HG03565 (cell line): ENCODE measurements at regions not wholly inside any gene's neighbourhood (a gene's known extent, or its start where the extent isn't known, plus 50 kb on each side); places are given as distances from the start of the nearest gene placed in this dataset.

Experiments
- ATAC-seq: cut with Tn5 transposase; IDR thresholded peaks from one replicate; pipeline ENCODE4 v1.9.1; 2021; ENCODE audit warnings: mild to moderate bottlenecking, moderate library complexity; ENCODE audit not compliant: unreplicated experiment

GRCh38 chr3:56985878-56986277 lies 74.6 kb upstream of the SPATA12 start:
- ATAC-seq, result no peak

GRCh38 chr3:56985460-56985859 lies 75.0 kb upstream of the SPATA12 start:
- ATAC-seq, result no peak

GRCh38 chr3:56983427-56983826 lies 77.0 kb upstream of the SPATA12 start:
- no peak for ATAC-seq

DNA sequence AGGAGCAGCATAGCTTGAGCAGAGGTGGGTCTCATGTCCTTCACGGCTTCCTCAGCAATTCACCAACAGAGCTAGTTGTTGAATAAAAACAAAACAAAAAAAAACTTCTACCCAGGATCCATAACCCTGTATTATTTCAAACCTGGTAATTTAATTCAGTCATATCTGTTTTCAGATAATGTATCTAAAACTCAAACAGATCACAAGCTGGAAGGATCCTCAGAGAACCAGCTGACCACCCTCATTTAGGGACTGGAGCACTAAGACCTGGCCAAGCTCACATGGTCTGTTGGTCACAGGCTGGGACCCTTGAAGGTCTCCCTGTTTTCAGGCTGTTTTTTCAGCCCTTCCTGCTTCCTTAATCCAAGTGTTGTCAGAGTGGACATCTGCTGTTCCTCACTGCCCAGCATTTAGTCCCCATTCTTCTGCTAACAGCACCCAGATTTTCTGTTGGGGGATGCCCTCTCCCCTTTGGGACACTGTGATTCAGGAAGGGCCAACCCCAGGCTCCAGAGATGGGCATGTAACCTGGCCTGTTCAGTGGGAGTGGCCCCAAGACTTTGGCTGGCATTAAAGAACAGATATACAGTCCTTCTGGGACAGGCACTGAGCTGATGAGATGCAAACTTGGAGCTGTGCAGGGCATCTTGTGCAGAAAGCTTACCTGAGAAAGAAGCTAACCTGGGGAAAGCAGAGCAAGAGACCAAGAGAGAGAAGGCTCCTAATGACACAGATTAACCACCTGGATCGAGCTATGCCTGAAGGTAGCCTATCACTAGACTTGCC lies 78.8 kb upstream of the SPATA12 start:
- no peak for ATAC-seq

GRCh38 chr3:56980798-56981390 lies 79.6 kb upstream of the SPATA12 start:
- ATAC-seq, result no peak

- no peak for ATAC-seq
These were observed 80.2 kb upstream of the SPATA12 start for GRCh38 chr3:56980243-56980642.

GRCh38 chr3:56979791-56980190 lies 80.7 kb upstream of the SPATA12 start:
- ATAC-seq, result no peak

GRCh38 chr3:56977561-56977889 lies 82.9 kb upstream of the SPATA12 start:
- no peak for ATAC-seq

DNA sequence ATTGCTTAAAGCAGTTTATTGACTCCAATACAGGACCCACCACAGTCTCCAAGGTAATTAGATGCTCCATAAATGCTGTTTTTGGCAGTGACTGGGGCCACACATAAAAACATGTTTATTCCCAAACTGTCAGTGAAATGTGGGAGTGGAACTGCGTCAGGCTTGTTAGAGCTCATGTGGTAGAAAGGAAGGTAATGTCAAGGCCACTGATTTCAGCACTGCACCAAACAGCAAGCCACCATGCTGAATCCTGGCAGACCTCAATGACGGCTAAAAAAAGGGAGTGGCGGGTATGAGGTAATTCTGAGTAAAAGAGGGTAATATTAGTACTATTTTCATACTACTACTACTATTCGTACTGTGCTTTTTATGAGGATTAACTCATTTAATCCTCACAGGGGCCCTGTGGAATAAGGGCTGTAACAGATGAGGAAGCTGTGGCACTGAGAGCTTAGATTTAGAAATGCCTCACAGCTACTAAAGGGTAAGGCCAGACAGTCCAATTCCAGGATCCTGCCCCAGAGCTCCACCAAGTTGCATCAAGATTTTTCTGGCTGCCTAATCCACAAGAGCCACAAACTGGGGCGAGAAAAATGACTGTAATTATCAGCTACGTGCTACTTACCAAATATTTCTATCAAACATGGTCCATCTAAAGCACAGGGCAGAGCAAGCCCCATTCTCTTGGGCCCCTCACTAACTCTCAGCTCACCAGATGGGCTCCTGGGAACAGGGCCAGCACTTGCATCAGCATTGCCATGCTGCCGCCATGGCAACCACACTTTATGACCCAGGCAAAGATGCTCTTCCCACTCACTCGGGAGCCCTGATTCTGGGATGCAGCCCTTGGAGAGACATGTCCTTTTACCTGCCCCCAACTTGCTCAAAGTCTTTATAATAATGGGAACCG lies 83.6 kb upstream of the SPATA12 start:
- ATAC-seq, result no peak

DNA sequence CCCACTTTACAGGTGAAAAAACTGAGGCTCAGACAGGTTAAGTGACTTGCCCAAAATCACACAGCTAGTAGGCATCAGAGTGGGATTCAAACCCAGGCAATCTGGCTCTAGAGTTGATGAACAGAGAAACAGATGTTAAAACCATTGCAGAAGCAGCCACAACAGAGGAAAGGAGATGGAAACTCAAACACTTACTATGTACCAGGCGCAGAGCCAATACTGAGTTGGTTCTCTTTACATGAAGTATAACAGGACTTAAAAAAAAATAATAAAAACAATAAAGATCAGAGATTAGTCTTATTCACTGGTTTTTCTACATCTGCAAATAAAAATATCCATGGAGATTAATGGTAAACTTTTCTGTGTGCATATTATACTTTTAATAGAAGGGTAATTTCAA lies 84.9 kb upstream of the SPATA12 start:
- no peak for ATAC-seq

DNA sequence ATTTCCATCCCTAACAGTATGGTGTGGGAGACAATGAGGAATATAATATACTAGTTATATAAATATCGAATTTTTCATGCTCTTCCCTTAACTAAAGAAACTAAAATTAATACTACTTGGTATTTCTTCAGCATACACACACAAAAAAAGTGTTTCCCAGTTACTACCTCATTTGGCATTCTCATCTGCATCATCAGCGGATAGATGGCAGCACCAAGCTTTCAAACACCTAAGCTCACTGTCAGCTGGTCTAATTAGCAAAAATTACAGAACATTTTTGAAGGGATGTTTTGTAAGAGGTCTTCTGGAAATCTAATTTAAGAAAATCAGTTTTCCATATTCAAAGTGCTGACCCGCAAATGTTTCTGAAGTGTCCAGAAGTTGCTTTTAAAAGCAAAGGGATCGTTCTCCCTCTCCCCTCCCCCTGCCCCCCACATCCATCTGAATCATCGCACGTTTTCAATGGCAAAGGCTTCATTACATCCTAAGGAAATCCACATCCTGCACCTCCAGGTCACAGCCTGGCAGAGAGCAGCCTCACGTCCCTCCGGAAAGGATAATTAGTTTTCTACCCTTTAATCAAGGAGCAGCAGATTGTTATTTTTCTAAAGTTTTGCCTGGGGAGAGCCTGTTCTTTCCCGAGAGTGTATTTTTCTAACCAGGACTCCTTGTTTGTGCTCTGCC lies 86.1 kb upstream of the SPATA12 start:
- ATAC-seq, result no peak

DNA sequence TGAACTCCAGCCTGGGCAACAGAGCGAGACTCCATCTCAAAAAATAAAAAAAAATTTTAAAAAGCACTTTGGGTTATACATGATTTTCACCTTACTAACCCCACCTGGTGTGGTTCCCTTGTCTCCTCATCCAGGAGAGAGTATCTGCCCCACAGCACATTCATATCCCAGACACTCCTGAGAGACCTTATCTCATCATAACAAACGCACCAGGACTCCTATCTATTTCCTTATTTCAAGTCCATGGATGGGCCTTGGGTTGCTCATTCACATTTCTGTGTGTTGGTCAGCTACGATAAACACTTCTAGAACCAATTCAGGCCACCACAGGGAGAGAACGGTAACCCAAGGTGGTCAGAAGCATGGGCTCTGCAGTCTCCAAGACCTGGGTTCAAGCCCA lies 88.6 kb upstream of the SPATA12 start:
- no peak for ATAC-seq

GRCh38 chr3:56971261-56971660 lies 89.2 kb upstream of the SPATA12 start:
- ATAC-seq, result no peak

DNA sequence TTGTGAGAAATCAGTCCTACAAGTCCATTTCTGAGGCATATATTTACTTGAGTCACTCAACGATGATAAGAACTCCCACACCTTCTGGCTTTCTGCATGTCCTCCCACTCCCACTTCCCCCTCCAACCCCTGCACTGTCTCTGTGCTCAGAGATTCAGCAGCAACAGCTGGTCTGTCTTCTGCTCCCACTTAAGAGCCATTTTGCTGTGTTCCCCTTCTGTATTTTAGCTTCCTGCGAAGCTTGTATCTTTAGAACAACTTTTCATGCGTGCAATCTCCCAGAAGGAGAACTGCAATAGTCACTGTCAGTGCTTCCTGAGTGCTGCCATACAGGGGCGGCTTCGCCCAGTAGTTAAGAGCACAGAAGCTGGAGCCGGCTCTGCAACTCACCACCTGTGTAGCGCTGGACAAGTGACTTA lies 90.0 kb upstream of the SPATA12 start:
- no peak for ATAC-seq

- no peak for ATAC-seq
These were observed 90.6 kb upstream of the SPATA12 start for GRCh38 chr3:56969851-56970250.

DNA sequence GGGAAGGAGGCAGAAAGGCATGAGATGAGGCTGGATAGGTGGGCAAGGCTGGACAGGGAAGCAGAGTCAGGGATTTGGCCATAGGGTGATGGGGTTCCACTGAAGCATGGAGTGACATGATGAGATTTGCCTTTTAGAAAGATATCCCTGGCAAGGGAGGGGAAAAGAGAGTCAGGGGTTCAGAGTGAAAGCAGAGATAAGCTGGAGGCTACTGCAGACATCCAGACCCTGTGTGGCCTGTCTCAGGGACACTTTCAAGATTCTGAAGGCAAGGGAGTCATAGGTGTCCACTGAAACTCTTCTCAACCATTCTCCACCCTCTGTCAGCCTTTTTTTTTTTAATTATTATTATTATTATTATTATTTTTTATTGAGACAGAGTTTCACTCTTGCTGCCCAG lies 94.0 kb upstream of the SPATA12 start:
- no peak for ATAC-seq

DNA sequence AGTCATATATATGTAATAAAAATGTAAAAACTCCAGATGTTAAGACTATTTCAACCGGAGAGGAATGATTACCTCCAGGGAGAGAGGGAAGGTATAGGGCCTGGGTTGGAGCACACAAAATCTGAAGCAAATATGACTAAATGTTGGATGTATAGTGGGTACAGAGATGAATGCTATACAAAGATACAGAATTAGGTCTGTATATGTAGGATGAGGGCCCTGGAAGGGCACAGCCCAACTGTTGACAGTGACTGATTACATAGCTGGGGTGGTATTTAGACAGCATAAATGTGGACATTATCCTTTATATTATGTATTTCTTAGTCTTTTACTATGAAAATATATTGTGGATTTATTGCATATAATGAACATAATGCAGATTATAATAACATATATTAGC lies 94.4 kb upstream of the SPATA12 start:
- ATAC-seq, result no peak

DNA sequence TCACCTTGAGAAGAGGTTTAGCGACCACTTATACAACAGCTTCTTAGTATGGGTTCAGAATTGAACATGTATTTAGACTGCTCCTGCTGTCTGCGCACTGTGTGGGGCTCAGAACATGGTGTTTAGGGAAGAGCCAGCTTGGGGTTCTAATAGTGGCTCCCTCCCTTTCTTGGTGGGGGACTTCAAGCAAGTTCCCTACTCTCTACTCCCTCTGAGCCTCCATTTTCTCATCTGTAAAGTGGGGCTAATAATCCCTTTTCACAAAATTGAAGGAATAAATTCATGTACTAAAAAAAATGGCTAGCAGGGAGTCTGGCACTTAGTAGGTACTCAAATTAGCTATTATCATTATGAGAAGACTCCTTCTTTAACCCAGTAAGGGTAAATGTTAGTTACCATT lies 97.5 kb upstream of the SPATA12 start:
- ATAC-seq, result no peak

GRCh38 chr3:56962206-56962605 lies 98.3 kb upstream of the SPATA12 start:
- no peak for ATAC-seq

DNA sequence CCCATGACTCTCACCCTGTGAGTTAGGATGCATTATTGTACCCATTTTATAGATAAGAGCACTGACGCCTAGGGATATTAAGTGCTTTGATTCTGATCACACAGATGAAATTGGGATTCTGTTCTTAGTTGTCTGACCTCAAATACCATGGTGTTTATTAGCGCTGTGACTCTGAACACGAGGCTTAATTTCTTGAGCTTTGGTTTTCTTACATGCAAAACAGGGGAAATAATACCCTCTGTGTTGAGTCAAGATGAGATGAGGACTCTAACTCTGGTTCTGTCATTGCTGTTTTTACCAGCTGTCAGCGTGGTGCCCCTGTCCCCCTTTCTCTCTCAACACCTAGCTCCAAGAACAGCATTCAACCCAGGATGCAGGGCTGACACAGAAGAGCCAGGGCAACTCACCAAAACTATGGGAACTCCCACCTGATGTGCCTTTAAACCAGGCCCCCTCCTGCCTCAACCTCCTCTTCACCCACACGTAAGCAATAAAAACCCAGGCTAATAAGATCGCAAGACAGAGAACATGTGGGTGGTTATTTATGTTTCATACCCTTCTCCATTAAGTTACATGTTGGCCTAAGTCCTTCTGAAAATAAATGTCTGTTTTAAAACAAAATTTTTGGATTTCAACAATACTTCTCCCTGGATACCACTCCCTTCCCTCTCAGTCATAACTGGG lies 100.1 kb upstream of the SPATA12 start:
- no peak for ATAC-seq

GRCh38 chr3:56958879-56959278 lies 101.6 kb upstream of the SPATA12 start:
- no peak for ATAC-seq
